Neural cell (in vitro differentiated cells): ENCODE measurements at regions not wholly inside any gene's neighbourhood (a gene's known extent, or its start where the extent isn't known, plus 50 kb on each side); places are given as distances from the start of the nearest gene placed in this dataset.

Source experiments
- H2AFZ ChIP-seq: fragments of 200-600, 300-800 bp; sonication (generic), shearing (Covaris generic); 2 replicates; pipeline ENCODE4 v1.6.0; 2014; ENCODE audit warnings: low read depth, mild to moderate bottlenecking, antibody characterized with exemption, low read length, moderate library complexity
- H3F3A ChIP-seq: fragments of 200-600 bp; shearing (Covaris generic); 2 replicates; pipeline ENCODE4 v1.6.1; 2016; ENCODE audit warnings: mild to moderate bottlenecking, moderate library complexity, mixed read lengths, antibody characterized with exemption, low read length; ENCODE audit not compliant: insufficient read depth, poor library complexity, severe bottlenecking
- H3K27ac ChIP-seq: fragments of 200-600, 300-800 bp; sonication (generic), shearing (Covaris generic); 2 replicates; pipeline ENCODE4 v1.5.1; 2014; ENCODE audit warnings: mild to moderate bottlenecking, low read length, moderate library complexity
- H3K27me3 ChIP-seq: fragments of 300-800, 200-600 bp; sonication (generic), shearing (Covaris generic); 2 replicates; pipeline ENCODE4 v1.6.0; 2014; ENCODE audit warnings: mild to moderate bottlenecking, low read depth, low read length, moderate library complexity; ENCODE audit not compliant: insufficient read depth
- H3K36me3 ChIP-seq: fragments of 300-800, 200-600 bp; sonication (generic), shearing (Covaris generic); 2 replicates; pipeline ENCODE4 v1.5.1; 2014; ENCODE audit warnings: mild to moderate bottlenecking, antibody characterized with exemption, low read length, moderate library complexity; ENCODE audit not compliant: insufficient read depth
- H3K4me2 ChIP-seq: fragments of 300-800, 200-600 bp; sonication (generic), shearing (Covaris generic); 2 replicates; pipeline ENCODE4 v1.6.0; 2014; ENCODE audit warnings: mild to moderate bottlenecking, low read length
- H3K4me3 ChIP-seq: fragments of 300-800, 200-600 bp; sonication (generic), shearing (Covaris generic); 2 replicates; pipeline ENCODE4 v1.5.1; 2014; ENCODE audit warnings: mild to moderate bottlenecking, low read length, moderate library complexity
- H3K79me2 ChIP-seq: fragments of 200-600 bp; shearing (Covaris generic); replicated peaks from 2 replicates; pipeline ENCODE4 v1.6.0; 2014; ENCODE audit warnings: mild to moderate bottlenecking, low read length, moderate library complexity; ENCODE audit not compliant: insufficient read depth
- H3K9ac ChIP-seq: fragments of 300-800, 200-600 bp; sonication (generic), shearing (Covaris generic); 2 replicates; pipeline ENCODE4 v1.6.1; 2016; ENCODE audit warnings: mild to moderate bottlenecking, low read length, mixed read lengths
- H3K9me2 ChIP-seq: fragments of 200-600 bp; shearing (Covaris generic); 2 replicates; pipeline ENCODE4 v1.6.1; 2016; ENCODE audit warnings: mild to moderate bottlenecking, low read length, mixed read lengths; ENCODE audit not compliant: insufficient read depth
- H3K9me3 ChIP-seq: fragments of 200-600, 300-800 bp; sonication (generic), shearing (Covaris generic); 2 replicates; pipeline ENCODE4 v1.6.1; 2016; ENCODE audit warnings: mild to moderate bottlenecking, mixed run types, low read length, moderate library complexity, mixed read lengths
- H4K20me1 ChIP-seq: fragments of 200-600 bp; shearing (Covaris generic); 2 replicates; pipeline ENCODE4 v1.6.1; 2016; ENCODE audit warnings: mild to moderate bottlenecking, mixed run types; ENCODE audit not compliant: insufficient read depth
- EP300 ChIP-seq: fragments of 450-650 bp; conservative IDR thresholded peaks from 2 replicates; pipeline ENCODE4 v1.6.1; 2014; ENCODE audit warnings: antibody characterized with exemption, mild to moderate bottlenecking, moderate library complexity; ENCODE audit not compliant: poor library complexity, severe bottlenecking
- EZH2 ChIP-seq: fragments of 200-600, 300-800 bp; shearing (Covaris generic), sonication (generic); IDR thresholded peaks from 2 replicates; pipeline ENCODE4 v1.6.1; 2014; ENCODE audit warnings: antibody characterized with exemption, low read length, borderline replicate concordance, mild to moderate bottlenecking; ENCODE audit not compliant: insufficient read depth, poor library complexity, severe bottlenecking
- MXI1 ChIP-seq: fragments of 450-650 bp; conservative IDR thresholded peaks from 2 replicates; pipeline ENCODE4 v1.6.1; 2014; ENCODE audit warnings: antibody characterized with exemption, mild to moderate bottlenecking; ENCODE audit not compliant: poor library complexity, severe bottlenecking
- POLR2AphosphoS5 ChIP-seq: IDR thresholded peaks from 2 replicates; pipeline ENCODE4 v1.6.1; 2012
- RAD21 ChIP-seq: fragments of 450-650 bp; conservative IDR thresholded peaks from 2 replicates; pipeline ENCODE4 v1.6.1; 2014; ENCODE audit warnings: antibody characterized with exemption, mild to moderate bottlenecking, moderate library complexity
- REST ChIP-seq: IDR thresholded peaks from 2 replicates; pipeline ENCODE4 v1.6.1; 2012; ENCODE audit warnings: borderline replicate concordance
- SMC3 ChIP-seq: fragments of 450-650 bp; conservative IDR thresholded peaks from 2 replicates; pipeline ENCODE4 v1.6.1; 2014; ENCODE audit warnings: antibody characterized with exemption, mild to moderate bottlenecking, moderate library complexity; ENCODE audit not compliant: poor library complexity
- TAF1 ChIP-seq: IDR thresholded peaks from 2 replicates; pipeline ENCODE4 v1.6.1; 2012; ENCODE audit warnings: low read depth
- TF ChIP-seq, protein P1 (sequence below): fragments of 450-650 bp; IDR thresholded peaks from 2 replicates; pipeline ENCODE4 v1.5.1; 2014; ENCODE audit warnings: antibody characterized with exemption, mild to moderate bottlenecking, moderate library complexity; ENCODE audit not compliant: poor library complexity, severe bottlenecking

DNA sequence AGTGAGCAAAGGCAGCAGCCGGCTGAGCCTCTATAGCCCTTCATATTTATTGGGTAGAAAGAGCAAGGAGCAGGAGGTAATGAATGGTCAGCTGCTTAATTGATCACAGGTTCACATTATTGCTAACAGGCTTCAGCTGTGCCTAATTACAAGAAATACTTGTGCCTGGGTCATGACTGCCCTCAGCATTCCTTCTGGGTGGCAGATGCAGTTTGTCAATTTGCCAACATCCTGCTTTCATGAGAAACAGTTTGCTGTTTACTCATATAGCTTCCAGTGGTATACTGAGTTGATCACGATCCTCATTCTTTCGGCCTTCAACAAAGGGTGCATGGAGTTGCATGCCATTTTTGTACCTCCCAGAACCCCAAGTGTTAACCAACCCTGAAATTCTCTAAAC is 81.0 kb upstream of the PLEKHG7 start:
- no peaks in the 10 kb centered on the region for H3K79me2 ChIP-seq
- no peaks in the 10 kb centered on the region for H3K9me3 ChIP-seq
- H3K36me3 ChIP-seq: no peaks in the 10 kb centered on the region
- H3F3A ChIP-seq: no peaks in the 10 kb centered on the region
- H3K9me2 ChIP-seq: no peaks in the 10 kb centered on the region
- H4K20me1 ChIP-seq: no peaks in the 10 kb centered on the region
- H3K4me3 ChIP-seq: no peak overlapping the region
- no peak overlapping the region for H2AFZ ChIP-seq
- H3K27ac ChIP-seq: no peak overlapping the region
- no peak overlapping the region for H3K4me2 ChIP-seq
- no peaks in the 10 kb centered on the region for H3K27me3 ChIP-seq
- no peak overlapping the region for H3K9ac ChIP-seq
- TF ChIP-seq, protein P1, sequence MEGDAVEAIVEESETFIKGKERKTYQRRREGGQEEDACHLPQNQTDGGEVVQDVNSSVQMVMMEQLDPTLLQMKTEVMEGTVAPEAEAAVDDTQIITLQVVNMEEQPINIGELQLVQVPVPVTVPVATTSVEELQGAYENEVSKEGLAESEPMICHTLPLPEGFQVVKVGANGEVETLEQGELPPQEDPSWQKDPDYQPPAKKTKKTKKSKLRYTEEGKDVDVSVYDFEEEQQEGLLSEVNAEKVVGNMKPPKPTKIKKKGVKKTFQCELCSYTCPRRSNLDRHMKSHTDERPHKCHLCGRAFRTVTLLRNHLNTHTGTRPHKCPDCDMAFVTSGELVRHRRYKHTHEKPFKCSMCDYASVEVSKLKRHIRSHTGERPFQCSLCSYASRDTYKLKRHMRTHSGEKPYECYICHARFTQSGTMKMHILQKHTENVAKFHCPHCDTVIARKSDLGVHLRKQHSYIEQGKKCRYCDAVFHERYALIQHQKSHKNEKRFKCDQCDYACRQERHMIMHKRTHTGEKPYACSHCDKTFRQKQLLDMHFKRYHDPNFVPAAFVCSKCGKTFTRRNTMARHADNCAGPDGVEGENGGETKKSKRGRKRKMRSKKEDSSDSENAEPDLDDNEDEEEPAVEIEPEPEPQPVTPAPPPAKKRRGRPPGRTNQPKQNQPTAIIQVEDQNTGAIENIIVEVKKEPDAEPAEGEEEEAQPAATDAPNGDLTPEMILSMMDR: no peak
- TF ChIP-seq SMC3 (no peak), EP300 (no peak), EZH2 (no peak), TAF1 (no peak), POLR2AphosphoS5 (no peak), REST (no peak), RAD21 (no peak), MXI1 (no peak)

GRCh38 chr12:92621312-92621711 is 81.5 kb upstream of the PLEKHG7 start:
- no peaks in the 10 kb centered on the region for H3F3A ChIP-seq
- H3K36me3 ChIP-seq: no peaks in the 10 kb centered on the region
- no peak overlapping the region for H3K4me3 ChIP-seq

More at GRCh38 chr12:92621312-92621711, 81.5 kb upstream of the PLEKHG7 start:
- H3K9ac ChIP-seq: no peak overlapping the region
- no peaks in the 10 kb centered on the region for H3K27me3 ChIP-seq
- H3K27ac ChIP-seq: no peak overlapping the region
- H2AFZ ChIP-seq: no peak overlapping the region
- no peaks in the 10 kb centered on the region for H3K79me2 ChIP-seq
- H4K20me1 ChIP-seq: no peaks in the 10 kb centered on the region
- no peak for TF ChIP-seq SMC3
- TF ChIP-seq EZH2: no peak
- no peak for TF ChIP-seq TAF1
- no peak for TF ChIP-seq REST
- no peak for TF ChIP-seq POLR2AphosphoS5
- no peak for TF ChIP-seq EP300
- no peak for TF ChIP-seq RAD21
- TF ChIP-seq MXI1: no peak
- TF ChIP-seq, protein P1: no peak
- no peak overlapping the region for H3K4me2 ChIP-seq
- no peaks in the 10 kb centered on the region for H3K9me3 ChIP-seq
- H3K9me2 ChIP-seq: no peaks in the 10 kb centered on the region
